Liver (tissue), 8 donors: ENCODE measurements at regions not wholly inside any gene's neighbourhood (a gene's known extent, or its start where the extent isn't known, plus 50 kb on each side); places are given as distances from the start of the nearest gene placed in this dataset.

Source experiments
- DNase-seq: peaks from one replicate; pipeline ENCODE4 v3.0.0-alpha.2; 2017; ENCODE audit warnings: low spot score
- H3K27ac ChIP-seq, 2 donors: one replicate each; pipeline ENCODE4 v1.7.0; 2013; ENCODE audit warnings: inconsistent platforms in 2 of 2, low read length in 2 of 2, control low read depth in 1 of 2, low read depth in 1 of 2, mild to moderate bottlenecking in 1 of 2
- H3K27me3 ChIP-seq, 4 donors: one replicate each; pipeline versions ENCODE4 v1.6.1 to v1.7.0; 2013; ENCODE audit warnings: low read length in 3 of 4, inconsistent platforms in 1 of 4, mild to moderate bottlenecking in 1 of 4, moderate library complexity in 1 of 4; ENCODE audit not compliant: control insufficient read depth in 4 of 4, insufficient read depth in 4 of 4
- H3K36me3 ChIP-seq, 4 donors: one replicate each; pipeline versions ENCODE4 v1.6.1 to v1.7.0; 2013; ENCODE audit warnings: low read length in 3 of 4, mild to moderate bottlenecking in 3 of 4, low read depth in 1 of 4, moderate library complexity in 1 of 4; ENCODE audit not compliant: control insufficient read depth in 4 of 4, insufficient read depth in 3 of 4
- H3K4me1 ChIP-seq, 4 donors: one replicate each; pipeline versions ENCODE4 v1.6.1 to v1.7.0; 2013; ENCODE audit warnings: low read length in 3 of 4, mild to moderate bottlenecking in 3 of 4, moderate library complexity in 1 of 4; ENCODE audit not compliant: control insufficient read depth in 4 of 4, insufficient read depth in 4 of 4
- H3K4me3 ChIP-seq, 3 donors: one replicate each; pipeline versions ENCODE4 v1.6.1 to v1.7.0; 2013; ENCODE audit warnings: low read length in 3 of 3, control low read depth in 1 of 3, low read depth in 1 of 3, mild to moderate bottlenecking in 1 of 3
- H3K9ac ChIP-seq, 2 donors: one replicate each; pipeline ENCODE4 v1.7.0; 2013; ENCODE audit warnings: low read length in 2 of 2, mild to moderate bottlenecking in 2 of 2, moderate library complexity in 2 of 2, control low read depth in 1 of 2, low read depth in 1 of 2
- H3K9me3 ChIP-seq, 4 donors: one replicate each; pipeline versions ENCODE4 v1.6.1 to v1.7.0; 2013; ENCODE audit warnings: low read length in 3 of 4; ENCODE audit not compliant: control insufficient read depth in 4 of 4
- EGR1 ChIP-seq, 2 donors: IDR thresholded peaks; 2 replicates each; pipeline ENCODE4 v1.6.1; 2016 to 2018; ENCODE audit warnings: antibody characterized with exemption in 2 of 2, low read depth in 2 of 2
- FOXA1 ChIP-seq: IDR thresholded peaks from 2 replicates; pipeline ENCODE4 v1.6.1; 2016; ENCODE audit warnings: antibody characterized with exemption
- FOXA2 ChIP-seq: IDR thresholded peaks from 2 replicates; pipeline ENCODE4 v1.6.1; 2016; ENCODE audit warnings: antibody characterized with exemption
- GABPA ChIP-seq, 2 donors: IDR thresholded peaks in 1 of 2; conservative IDR thresholded peaks in 1 of 2; 2 replicates each; pipeline ENCODE4 v1.6.1; 2016; ENCODE audit warnings: antibody characterized with exemption in 2 of 2, mild to moderate bottlenecking in 1 of 2, moderate library complexity in 1 of 2
- HNF4A ChIP-seq, 2 donors: conservative IDR thresholded peaks; 2 replicates each; pipeline ENCODE4 v1.6.1; 2016; ENCODE audit warnings: antibody characterized with exemption in 2 of 2, mild to moderate bottlenecking in 2 of 2
- HNF4G ChIP-seq: IDR thresholded peaks from 2 replicates; pipeline ENCODE4 v1.6.1; 2016; ENCODE audit warnings: antibody characterized with exemption
- JUND ChIP-seq, 2 donors: IDR thresholded peaks; 2 replicates each; pipeline ENCODE4 v1.6.1; 2016; ENCODE audit warnings: antibody characterized with exemption in 2 of 2
- NR2F2 ChIP-seq: IDR thresholded peaks from 2 replicates; pipeline ENCODE4 v1.6.1; 2016; ENCODE audit warnings: antibody characterized with exemption
- RAD21 ChIP-seq, 2 donors: IDR thresholded peaks; 2 replicates each; pipeline ENCODE4 v1.6.1; 2016; ENCODE audit warnings: antibody characterized with exemption in 2 of 2, mild to moderate bottlenecking in 2 of 2
- RXRA ChIP-seq, 2 donors: IDR thresholded peaks; 2 replicates each; pipeline ENCODE4 v1.6.1; 2017 to 2018; ENCODE audit warnings: antibody characterized with exemption in 2 of 2, mild to moderate bottlenecking in 1 of 2
- SP1 ChIP-seq: IDR thresholded peaks from 2 replicates; pipeline ENCODE4 v1.6.1; 2018; ENCODE audit warnings: antibody characterized with exemption, mild to moderate bottlenecking
- TAF1 ChIP-seq: conservative IDR thresholded peaks from 2 replicates; pipeline ENCODE4 v1.6.1; 2016; ENCODE audit warnings: antibody characterized with exemption, mild to moderate bottlenecking
- YY1 ChIP-seq: IDR thresholded peaks from 2 replicates; pipeline ENCODE4 v1.6.1; 2016; ENCODE audit warnings: antibody characterized with exemption, mild to moderate bottlenecking
- WGBS: extraction: QIAGEN DNeasy Blood & Tissue Kit; methylation state at CpG from one replicate; pipeline ENCODE4 v1.1.7; 2013; 5-methylcytosine and 5-hydroxymethylcytosine counted together
- TF ChIP-seq, protein P1 (sequence below): IDR thresholded peaks from 2 replicates; pipeline ENCODE4 v1.6.1; 2016; ENCODE audit warnings: antibody characterized with exemption
- TF ChIP-seq, protein P2 (sequence below): fragments of 150-350 bp; IDR thresholded peaks from 2 replicates; pipeline ENCODE4 v1.5.1; 2017; ENCODE audit warnings: improper control_type of control experiment, low read depth, low read length; ENCODE audit not compliant: missing input control
- TF ChIP-seq, protein P3 (sequence below): IDR thresholded peaks from 2 replicates; pipeline ENCODE4 v1.6.1; 2016; ENCODE audit warnings: antibody characterized with exemption, mild to moderate bottlenecking
- TF ChIP-seq, protein P4 (sequence below): IDR thresholded peaks from 2 replicates; pipeline ENCODE4 v1.6.1; 2016; ENCODE audit warnings: antibody characterized with exemption
- TF ChIP-seq, protein P5 (sequence below): IDR thresholded peaks from 2 replicates; pipeline ENCODE4 v1.6.1; 2016; ENCODE audit warnings: antibody characterized with exemption
- donor health status: healthy.
- donor health status: healthy.
- donor health status: healthy.
- donor health status: healthy.
- donor health status: healthy.

DNA sequence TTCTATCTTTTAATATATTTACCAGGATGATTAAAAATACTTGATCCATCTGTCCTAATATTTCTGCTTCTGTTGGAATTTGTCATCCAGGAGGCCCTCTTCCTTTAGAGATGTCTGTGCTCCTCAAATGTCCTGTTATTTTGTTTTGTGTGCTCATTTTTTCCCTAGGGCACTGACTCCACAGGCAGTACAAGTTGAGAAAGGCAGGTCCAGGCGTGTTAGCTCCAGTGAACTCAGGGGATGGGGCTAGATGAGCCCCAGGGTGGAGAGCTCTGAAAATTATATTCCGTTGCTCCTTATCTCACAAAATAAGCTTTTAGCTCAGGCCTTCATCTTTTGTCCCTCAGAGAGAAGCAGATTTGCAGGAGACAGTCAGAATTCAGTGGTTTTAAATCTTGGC lies 105.7 kb downstream of the SLC4A3 start:
- H3K27ac ChIP-seq = no peak overlapping the region
- H3K27me3 ChIP-seq = peaks cover 0 to 5% (median under 1%) of the 10 kb centered on the region in 4 donors
- no peak overlapping the region for H3K4me3 ChIP-seq
- 61% methylated on average over 2 of the region's 2 CpGs for WGBS
- H3K4me1 ChIP-seq = no peaks in the 10 kb centered on the region
- no peak overlapping the region for H3K9ac ChIP-seq
- H3K9me3 ChIP-seq = no peaks in the 10 kb centered on the region
- TF ChIP-seq HNF4G (no peak), HNF4A (conservative IDR thresholded peaks at IDR 0.05) (no peak), SP1 (no peak)
- no peak for DNase-seq
- H3K36me3 ChIP-seq = no peaks in the 10 kb centered on the region

DNA sequence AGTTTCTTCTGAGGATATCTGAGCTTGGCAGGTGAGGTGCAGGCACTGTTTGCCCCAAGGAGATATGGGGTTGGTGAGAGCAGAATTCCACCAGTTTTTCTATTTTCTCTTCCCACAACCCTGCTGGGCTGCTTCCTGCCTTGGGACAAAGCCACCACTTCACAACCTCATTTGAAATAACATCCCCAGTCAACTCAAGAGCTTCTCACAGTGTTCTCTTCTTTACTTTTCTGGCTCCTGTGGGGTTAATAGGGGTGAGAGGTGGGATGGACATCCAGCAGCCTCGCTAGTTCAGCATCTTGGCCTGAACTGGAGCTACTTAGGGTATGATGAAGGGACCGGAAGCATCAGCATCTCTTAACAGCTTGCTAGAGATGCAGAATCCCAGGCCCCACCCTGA lies 106.3 kb downstream of the SLC4A3 start:
- Histone ChIP-seq H3K4me3 (no peak overlapping the region), H3K27ac (no peak overlapping the region), H3K9ac (no peak overlapping the region), H3K36me3 (no peaks in the 10 kb centered on the region), H3K9me3 (no peaks in the 10 kb centered on the region), H3K4me1 (no peaks in the 10 kb centered on the region), H3K27me3 (peaks cover 0 to 7% (median under 1%) of the 10 kb centered on the region in 4 donors)
- TF ChIP-seq, protein P1, sequence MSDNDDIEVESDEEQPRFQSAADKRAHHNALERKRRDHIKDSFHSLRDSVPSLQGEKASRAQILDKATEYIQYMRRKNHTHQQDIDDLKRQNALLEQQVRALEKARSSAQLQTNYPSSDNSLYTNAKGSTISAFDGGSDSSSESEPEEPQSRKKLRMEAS = no peak
- TF ChIP-seq, protein P2, sequence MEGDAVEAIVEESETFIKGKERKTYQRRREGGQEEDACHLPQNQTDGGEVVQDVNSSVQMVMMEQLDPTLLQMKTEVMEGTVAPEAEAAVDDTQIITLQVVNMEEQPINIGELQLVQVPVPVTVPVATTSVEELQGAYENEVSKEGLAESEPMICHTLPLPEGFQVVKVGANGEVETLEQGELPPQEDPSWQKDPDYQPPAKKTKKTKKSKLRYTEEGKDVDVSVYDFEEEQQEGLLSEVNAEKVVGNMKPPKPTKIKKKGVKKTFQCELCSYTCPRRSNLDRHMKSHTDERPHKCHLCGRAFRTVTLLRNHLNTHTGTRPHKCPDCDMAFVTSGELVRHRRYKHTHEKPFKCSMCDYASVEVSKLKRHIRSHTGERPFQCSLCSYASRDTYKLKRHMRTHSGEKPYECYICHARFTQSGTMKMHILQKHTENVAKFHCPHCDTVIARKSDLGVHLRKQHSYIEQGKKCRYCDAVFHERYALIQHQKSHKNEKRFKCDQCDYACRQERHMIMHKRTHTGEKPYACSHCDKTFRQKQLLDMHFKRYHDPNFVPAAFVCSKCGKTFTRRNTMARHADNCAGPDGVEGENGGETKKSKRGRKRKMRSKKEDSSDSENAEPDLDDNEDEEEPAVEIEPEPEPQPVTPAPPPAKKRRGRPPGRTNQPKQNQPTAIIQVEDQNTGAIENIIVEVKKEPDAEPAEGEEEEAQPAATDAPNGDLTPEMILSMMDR = no peak
- TF ChIP-seq HNF4A (conservative IDR thresholded peaks at IDR 0.05) = no peak
- no peak for TF ChIP-seq TAF1
- no peak for TF ChIP-seq GABPA (IDR thresholded peaks at IDR 0.05 in 1 of 2, conservative IDR thresholded peaks at IDR 0.05 in 1 of 2)
- no peak for TF ChIP-seq FOXA2
- TF ChIP-seq RAD21 (IDR thresholded peaks at IDR 0.05) = no peak
- TF ChIP-seq NR2F2 = no peak
- TF ChIP-seq, protein P3, sequence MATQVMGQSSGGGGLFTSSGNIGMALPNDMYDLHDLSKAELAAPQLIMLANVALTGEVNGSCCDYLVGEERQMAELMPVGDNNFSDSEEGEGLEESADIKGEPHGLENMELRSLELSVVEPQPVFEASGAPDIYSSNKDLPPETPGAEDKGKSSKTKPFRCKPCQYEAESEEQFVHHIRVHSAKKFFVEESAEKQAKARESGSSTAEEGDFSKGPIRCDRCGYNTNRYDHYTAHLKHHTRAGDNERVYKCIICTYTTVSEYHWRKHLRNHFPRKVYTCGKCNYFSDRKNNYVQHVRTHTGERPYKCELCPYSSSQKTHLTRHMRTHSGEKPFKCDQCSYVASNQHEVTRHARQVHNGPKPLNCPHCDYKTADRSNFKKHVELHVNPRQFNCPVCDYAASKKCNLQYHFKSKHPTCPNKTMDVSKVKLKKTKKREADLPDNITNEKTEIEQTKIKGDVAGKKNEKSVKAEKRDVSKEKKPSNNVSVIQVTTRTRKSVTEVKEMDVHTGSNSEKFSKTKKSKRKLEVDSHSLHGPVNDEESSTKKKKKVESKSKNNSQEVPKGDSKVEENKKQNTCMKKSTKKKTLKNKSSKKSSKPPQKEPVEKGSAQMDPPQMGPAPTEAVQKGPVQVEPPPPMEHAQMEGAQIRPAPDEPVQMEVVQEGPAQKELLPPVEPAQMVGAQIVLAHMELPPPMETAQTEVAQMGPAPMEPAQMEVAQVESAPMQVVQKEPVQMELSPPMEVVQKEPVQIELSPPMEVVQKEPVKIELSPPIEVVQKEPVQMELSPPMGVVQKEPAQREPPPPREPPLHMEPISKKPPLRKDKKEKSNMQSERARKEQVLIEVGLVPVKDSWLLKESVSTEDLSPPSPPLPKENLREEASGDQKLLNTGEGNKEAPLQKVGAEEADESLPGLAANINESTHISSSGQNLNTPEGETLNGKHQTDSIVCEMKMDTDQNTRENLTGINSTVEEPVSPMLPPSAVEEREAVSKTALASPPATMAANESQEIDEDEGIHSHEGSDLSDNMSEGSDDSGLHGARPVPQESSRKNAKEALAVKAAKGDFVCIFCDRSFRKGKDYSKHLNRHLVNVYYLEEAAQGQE = no peak
- TF ChIP-seq HNF4G = no peak
- TF ChIP-seq EGR1 (IDR thresholded peaks at IDR 0.05; ENCODE audit: low read depth in 2 of 2) = no peak
- TF ChIP-seq YY1 = no peak
- TF ChIP-seq SP1 = no peak
- no peak for TF ChIP-seq JUND (IDR thresholded peaks at IDR 0.05)
- no peak for TF ChIP-seq RXRA (IDR thresholded peaks at IDR 0.05)
- TF ChIP-seq FOXA1 = no peak
- TF ChIP-seq, protein P4, sequence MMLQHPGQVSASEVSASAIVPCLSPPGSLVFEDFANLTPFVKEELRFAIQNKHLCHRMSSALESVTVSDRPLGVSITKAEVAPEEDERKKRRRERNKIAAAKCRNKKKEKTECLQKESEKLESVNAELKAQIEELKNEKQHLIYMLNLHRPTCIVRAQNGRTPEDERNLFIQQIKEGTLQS = no peak
- TF ChIP-seq, protein P5, sequence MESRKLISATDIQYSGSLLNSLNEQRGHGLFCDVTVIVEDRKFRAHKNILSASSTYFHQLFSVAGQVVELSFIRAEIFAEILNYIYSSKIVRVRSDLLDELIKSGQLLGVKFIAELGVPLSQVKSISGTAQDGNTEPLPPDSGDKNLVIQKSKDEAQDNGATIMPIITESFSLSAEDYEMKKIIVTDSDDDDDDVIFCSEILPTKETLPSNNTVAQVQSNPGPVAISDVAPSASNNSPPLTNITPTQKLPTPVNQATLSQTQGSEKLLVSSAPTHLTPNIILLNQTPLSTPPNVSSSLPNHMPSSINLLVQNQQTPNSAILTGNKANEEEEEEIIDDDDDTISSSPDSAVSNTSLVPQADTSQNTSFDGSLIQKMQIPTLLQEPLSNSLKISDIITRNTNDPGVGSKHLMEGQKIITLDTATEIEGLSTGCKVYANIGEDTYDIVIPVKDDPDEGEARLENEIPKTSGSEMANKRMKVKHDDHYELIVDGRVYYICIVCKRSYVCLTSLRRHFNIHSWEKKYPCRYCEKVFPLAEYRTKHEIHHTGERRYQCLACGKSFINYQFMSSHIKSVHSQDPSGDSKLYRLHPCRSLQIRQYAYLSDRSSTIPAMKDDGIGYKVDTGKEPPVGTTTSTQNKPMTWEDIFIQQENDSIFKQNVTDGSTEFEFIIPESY = no peak
- 66% methylated on average over 2 of the region's 2 CpGs for WGBS
- no peak for DNase-seq
